Brain microvascular endothelial cell (primary cell): ENCODE measurements at regions not wholly inside any gene's neighbourhood (a gene's known extent, or its start where the extent isn't known, plus 50 kb on each side); places are given as distances from the start of the nearest gene placed in this dataset.
A peak's percentile ranks its signal among the peaks of the same experiment; 100 is the strongest.

Experiments used
- DNase-seq: peaks from one replicate; pipeline ENCODE4 v3.0.0-alpha.2; 2020
- H3K27ac ChIP-seq: fragments of 250-450 bp; sonication (Bioruptor Pico); 2 replicates; pipeline ENCODE4 v1.5.1; 2020; ENCODE audit warnings: mild to moderate bottlenecking, moderate library complexity
- H3K27me3 ChIP-seq: fragments of 250-450 bp; sonication (Bioruptor Pico); replicated peaks from 2 replicates; pipeline ENCODE4 v1.5.1; 2020; ENCODE audit warnings: mild to moderate bottlenecking
- H3K36me3 ChIP-seq: fragments of 250-450 bp; sonication (Bioruptor Pico); replicated peaks from 2 replicates; pipeline ENCODE4 v1.5.1; 2020; ENCODE audit warnings: mild to moderate bottlenecking
- H3K4me3 ChIP-seq: 2 replicates; pipeline ENCODE4 v1.5.1; 2011; ENCODE audit warnings: low read depth, mild to moderate bottlenecking, control low read depth, low read length, moderate library complexity
- CTCF ChIP-seq: IDR thresholded peaks from 2 replicates; pipeline ENCODE4 v1.5.1; 2011; ENCODE audit warnings: low read depth, mild to moderate bottlenecking, moderate library complexity, low read length, control low read depth, inconsistent platforms; ENCODE audit errors: missing control alignments
- in situ Hi-C: cut with HindIII; loops from 2 replicates; pipeline ENCODE4 v1.10.0; 2017; ENCODE audit warnings: low sequenced_read_pairs, low pct_ligation_motif_present

GRCh38 chr15:69941301-69941605 lies 156.5 kb downstream of the TLE3 start:
- Histone ChIP-seq H3K4me3 (no peak overlapping the region), H3K27ac (no peak overlapping the region), H3K36me3 (no peaks in the 10 kb centered on the region), H3K27me3 (peaks cover 3% of the 10 kb centered on the region)
- no peak for DNase-seq
- no peak for TF ChIP-seq CTCF
- in situ Hi-C loops = no loop called here

- Histone ChIP-seq H3K27me3 (peaks cover 3% of the 10 kb centered on the region), H3K27ac (no peak overlapping the region), H3K4me3 (no peak overlapping the region), H3K36me3 (no peaks in the 10 kb centered on the region)
- no peak for TF ChIP-seq CTCF
- no peak for DNase-seq
- in situ Hi-C loops = no loop called here
These were observed 155.8 kb downstream of the TLE3 start for GRCh38 chr15:69941706-69942495.

- no peaks in the 10 kb centered on the region for H3K36me3 ChIP-seq
- DNase-seq = no peak
- H3K27ac ChIP-seq = no peak overlapping the region
- peaks cover 3% of the 10 kb centered on the region for H3K27me3 ChIP-seq
- no peak overlapping the region for H3K4me3 ChIP-seq
- in situ Hi-C loops = no loop called here
- no peak for TF ChIP-seq CTCF
These were observed 154.1 kb downstream of the TLE3 start for GRCh38 chr15:69943637-69944036.

GRCh38 chr15:69945729-69946128 lies 152.0 kb downstream of the TLE3 start:
- Histone ChIP-seq H3K36me3 (no peaks in the 10 kb centered on the region), H3K4me3 (no peak overlapping the region), H3K27ac (no peak overlapping the region), H3K27me3 (peaks cover 3% of the 10 kb centered on the region)
- DNase-seq = no peak
- TF ChIP-seq CTCF = no peak
- in situ Hi-C loops = no loop called here

GRCh38 chr15:69946870-69947269 lies 150.8 kb downstream of the TLE3 start:
- H3K36me3 ChIP-seq = no peaks in the 10 kb centered on the region
- no peak overlapping the region for H3K27ac ChIP-seq
- peak; percentile 19 for TF ChIP-seq CTCF
- DNase-seq = no peak
- in situ Hi-C loops = no loop called here
- peaks cover 3% of the 10 kb centered on the region for H3K27me3 ChIP-seq
- no peak overlapping the region for H3K4me3 ChIP-seq

GRCh38 chr15:69947394-69947793 lies 150.3 kb downstream of the TLE3 start:
- Histone ChIP-seq H3K27ac (no peak overlapping the region), H3K36me3 (no peaks in the 10 kb centered on the region), H3K4me3 (no peak overlapping the region), H3K27me3 (peaks cover 3% of the 10 kb centered on the region)
- in situ Hi-C loops = no loop called here
- TF ChIP-seq CTCF = no peak
- DNase-seq = no peak
